Hepatocyte (in vitro differentiated cells): ENCODE measurements at regions not wholly inside any gene's neighbourhood (a gene's known extent, or its start where the extent isn't known, plus 50 kb on each side); places are given as distances from the start of the nearest gene placed in this dataset.

Source experiments
- DNase-seq: peaks from one replicate; pipeline ENCODE4 v3.0.0-alpha.2; 2016; ENCODE audit warnings: low spot score
- H2AFZ ChIP-seq: fragments of 200-600 bp; sonication (generic); 2 replicates; pipeline ENCODE4 v1.6.0; 2016; ENCODE audit warnings: antibody characterized with exemption, mild to moderate bottlenecking
- H3K27ac ChIP-seq: fragments of 200-600 bp; sonication (generic); 2 replicates; pipeline ENCODE4 v1.5.1; 2016; ENCODE audit warnings: mild to moderate bottlenecking
- H3K27me3 ChIP-seq: fragments of 200-600 bp; sonication (generic); 2 replicates; pipeline ENCODE4 v1.6.1; 2016
- H3K36me3 ChIP-seq: fragments of 200-600 bp; sonication (generic); replicated peaks from 2 replicates; pipeline ENCODE4 v1.5.1; 2016; ENCODE audit warnings: low read depth; ENCODE audit not compliant: insufficient read depth
- H3K4me1 ChIP-seq: fragments of 200-600 bp; sonication (generic); 2 replicates; pipeline ENCODE4 v1.5.1; 2016; ENCODE audit warnings: mild to moderate bottlenecking, moderate library complexity; ENCODE audit not compliant: insufficient read depth
- H3K4me2 ChIP-seq: fragments of 200-600 bp; sonication (generic); 2 replicates; pipeline ENCODE4 v1.6.0; 2016
- H3K4me3 ChIP-seq: fragments of 200-600 bp; sonication (generic); 2 replicates; pipeline ENCODE4 v1.5.1; 2016; ENCODE audit warnings: mild to moderate bottlenecking
- H3K79me2 ChIP-seq: fragments of 200-600 bp; sonication (generic); 2 replicates; pipeline ENCODE4 v1.6.0; 2017; ENCODE audit warnings: mild to moderate bottlenecking
- H3K9me2 ChIP-seq: fragments of 200-600 bp; sonication (generic); replicated peaks from 2 replicates; pipeline ENCODE4 v1.6.0; 2017; ENCODE audit warnings: mild to moderate bottlenecking; ENCODE audit not compliant: insufficient read depth
- H3K9me3 ChIP-seq: fragments of 200-600 bp; sonication (generic); 2 replicates; pipeline ENCODE4 v1.5.1; 2016; ENCODE audit warnings: low read depth, mild to moderate bottlenecking
- H4K20me1 ChIP-seq: fragments of 200-600 bp; sonication (generic); 2 replicates; pipeline ENCODE4 v1.6.0; 2016; ENCODE audit warnings: mild to moderate bottlenecking; ENCODE audit not compliant: insufficient read depth, poor library complexity, severe bottlenecking
- CTCF ChIP-seq: fragments of 200-600 bp; sonication (generic); IDR thresholded peaks from 2 replicates; pipeline ENCODE4 v1.5.1; 2016; ENCODE audit warnings: antibody characterized with exemption, mild to moderate bottlenecking; ENCODE audit not compliant: poor library complexity
- EZH2 ChIP-seq: fragments of 200-600 bp; sonication (generic); IDR thresholded peaks from 2 replicates; pipeline ENCODE4 v1.6.1; 2016; ENCODE audit warnings: antibody characterized with exemption, mild to moderate bottlenecking, borderline replicate concordance
- EZH2phosphoT487 ChIP-seq: fragments of 200-600 bp; sonication (generic); IDR thresholded peaks from one replicate; pipeline ENCODE4 v1.6.1; 2018; ENCODE audit warnings: antibody characterized with exemption, mild to moderate bottlenecking, low read depth, moderate library complexity; ENCODE audit not compliant: unreplicated experiment, severe bottlenecking
- whole genome bisulfite sequencing: methylation state at CpG from one replicate; pipeline ENCODE4 v1.1.6; 2016; ENCODE audit warnings: low lambda C conversion rate; ENCODE audit errors: missing lambda C conversion rate; 5-methylcytosine and 5-hydroxymethylcytosine counted together

- Histone ChIP-seq H3K4me2 (no peak overlapping the region), H3K9me3 (no peaks in the 10 kb centered on the region), H3K79me2 (peaks cover 7% of the 10 kb centered on the region), H3K4me3 (no peak overlapping the region), H3K27me3 (no peaks in the 10 kb centered on the region), H3K36me3 (no peaks in the 10 kb centered on the region), H3K27ac (no peak overlapping the region), H4K20me1 (no peaks in the 10 kb centered on the region), H2AFZ (no peak overlapping the region), H3K4me1 (no peaks in the 10 kb centered on the region), H3K9me2 (no peaks in the 10 kb centered on the region)
- DNase-seq, result no peak
- TF ChIP-seq EZH2phosphoT487, result no peak
- no peak for TF ChIP-seq EZH2
- TF ChIP-seq CTCF, result no peak
- 70% methylated on average over 6 of the region's 6 CpGs for WGBS
Observed at GRCh38 chr21:16426936-16427335, 697.2 kb downstream of the USP25 start.

GRCh38 chr21:16427587-16428087 is 697.9 kb downstream of the USP25 start:
- TF ChIP-seq CTCF, result no peak
- no peak for TF ChIP-seq EZH2phosphoT487
- TF ChIP-seq EZH2, result no peak
- Histone ChIP-seq H3K4me2 (no peak overlapping the region), H2AFZ (no peak overlapping the region), H3K27ac (no peak overlapping the region), H3K79me2 (peaks cover 5% of the 10 kb centered on the region), H4K20me1 (no peaks in the 10 kb centered on the region), H3K4me3 (no peak overlapping the region), H3K9me3 (no peaks in the 10 kb centered on the region), H3K9me2 (no peaks in the 10 kb centered on the region), H3K27me3 (no peaks in the 10 kb centered on the region), H3K36me3 (no peaks in the 10 kb centered on the region), H3K4me1 (no peaks in the 10 kb centered on the region)
- 83% methylated on average over 3 of the region's 3 CpGs for WGBS
- no peak for DNase-seq

GRCh38 chr21:16437586-16437985 is 707.8 kb downstream of the USP25 start:
- DNase-seq, result no peak
- H3K4me1 ChIP-seq, result no peaks in the 10 kb centered on the region
- H3K9me2 ChIP-seq, result no peaks in the 10 kb centered on the region
- H2AFZ ChIP-seq, result no peak overlapping the region
- H3K27ac ChIP-seq, result no peak overlapping the region
- H3K79me2 ChIP-seq, result peaks cover 3% of the 10 kb centered on the region
- no peaks in the 10 kb centered on the region for H3K27me3 ChIP-seq
- TF ChIP-seq CTCF (no peak), EZH2 (no peak), EZH2phosphoT487 (no peak)
- no peak overlapping the region for H3K4me2 ChIP-seq
- no peak overlapping the region for H3K4me3 ChIP-seq
- no peaks in the 10 kb centered on the region for H3K36me3 ChIP-seq
- 83% methylated on average over 1 of the region's 1 CpG for WGBS
- no peaks in the 10 kb centered on the region for H3K9me3 ChIP-seq
- H4K20me1 ChIP-seq, result no peaks in the 10 kb centered on the region

- H3K27ac ChIP-seq, result no peak overlapping the region
- H3K9me3 ChIP-seq, result no peaks in the 10 kb centered on the region
- H3K9me2 ChIP-seq, result no peaks in the 10 kb centered on the region
- H3K36me3 ChIP-seq, result no peaks in the 10 kb centered on the region
- no peaks in the 10 kb centered on the region for H4K20me1 ChIP-seq
- no peak overlapping the region for H3K4me3 ChIP-seq
- DNase-seq, result no peak
- no peaks in the 10 kb centered on the region for H3K4me1 ChIP-seq
- H3K79me2 ChIP-seq, result peaks cover 3% of the 10 kb centered on the region
- TF ChIP-seq EZH2phosphoT487, result no peak
- TF ChIP-seq EZH2, result no peak
- no peak for TF ChIP-seq CTCF
- 94% methylated on average over 1 of the region's 1 CpG for WGBS
- no peak overlapping the region for H3K4me2 ChIP-seq
- no peaks in the 10 kb centered on the region for H3K27me3 ChIP-seq
- H2AFZ ChIP-seq, result no peak overlapping the region
Observed at GRCh38 chr21:16438761-16439160, 709.0 kb downstream of the USP25 start.
